Effector memory CD4-positive, alpha-beta T cell (primary cell): ENCODE measurements at regions not wholly inside any gene's neighbourhood (a gene's known extent, or its start where the extent isn't known, plus 50 kb on each side); places are given as distances from the start of the nearest gene placed in this dataset.

Source experiments
- DNase-seq, 3 donors: peaks; one replicate each; pipeline ENCODE4 v3.0.0-alpha.2; 2020
- H3K27ac ChIP-seq: 2 replicates; pipeline ENCODE4 v1.7.0; 2013; ENCODE audit warnings: mild to moderate bottlenecking, low read length, moderate library complexity; ENCODE audit not compliant: insufficient read depth, poor library complexity, severe bottlenecking
- H3K27me3 ChIP-seq: replicated peaks from 2 replicates; pipeline ENCODE4 v1.7.0; 2013; ENCODE audit warnings: mild to moderate bottlenecking, low read length; ENCODE audit not compliant: insufficient read depth, control insufficient read depth, poor library complexity, severe bottlenecking
- H3K36me3 ChIP-seq: 2 replicates; pipeline ENCODE4 v1.7.0; 2013; ENCODE audit warnings: mild to moderate bottlenecking, low read length, moderate library complexity; ENCODE audit not compliant: control insufficient read depth, insufficient read depth
- H3K4me1 ChIP-seq: 2 replicates; pipeline ENCODE4 v1.7.0; 2013; ENCODE audit warnings: low read length, mild to moderate bottlenecking; ENCODE audit not compliant: control insufficient read depth, insufficient read depth, poor library complexity, severe bottlenecking
- H3K4me3 ChIP-seq: 2 replicates; pipeline ENCODE4 v1.7.0; 2013; ENCODE audit warnings: low read length, low read depth, mild to moderate bottlenecking; ENCODE audit not compliant: insufficient read depth, poor library complexity, severe bottlenecking
- H3K9me3 ChIP-seq: 2 replicates; pipeline ENCODE4 v1.7.0; 2013; ENCODE audit warnings: mild to moderate bottlenecking, low read length, moderate library complexity; ENCODE audit not compliant: control insufficient read depth

- Histone ChIP-seq H3K4me3 (no peak overlapping the region), H3K9me3 (no peaks in the 10 kb centered on the region), H3K27ac (no peak overlapping the region), H3K4me1 (no peaks in the 10 kb centered on the region), H3K36me3 (no peaks in the 10 kb centered on the region), H3K27me3 (no peaks in the 10 kb centered on the region)
- DNase-seq: no peak
These were observed 1766.3 kb upstream of the PCDH10 start for GRCh38 chr4:131382839-131383238.

- no peaks in the 10 kb centered on the region for H3K9me3 ChIP-seq
- no peaks in the 10 kb centered on the region for H3K36me3 ChIP-seq
- no peaks in the 10 kb centered on the region for H3K4me1 ChIP-seq
- no peak for DNase-seq
- H3K4me3 ChIP-seq: no peak overlapping the region
- no peak overlapping the region for H3K27ac ChIP-seq
- no peaks in the 10 kb centered on the region for H3K27me3 ChIP-seq
These were observed 1760.8 kb upstream of the PCDH10 start for GRCh38 chr4:131388277-131388676.

- H3K27me3 ChIP-seq: no peaks in the 10 kb centered on the region
- peaks cover 6% of the 10 kb centered on the region for H3K9me3 ChIP-seq
- H3K36me3 ChIP-seq: no peaks in the 10 kb centered on the region
- H3K4me3 ChIP-seq: no peak overlapping the region
- no peak overlapping the region for H3K27ac ChIP-seq
- DNase-seq: no peak
- no peaks in the 10 kb centered on the region for H3K4me1 ChIP-seq
These were observed 1741.0 kb upstream of the PCDH10 start for GRCh38 chr4:131408102-131408501.

- Histone ChIP-seq H3K4me1 (no peaks in the 10 kb centered on the region), H3K36me3 (no peaks in the 10 kb centered on the region), H3K27me3 (no peaks in the 10 kb centered on the region), H3K4me3 (no peak overlapping the region), H3K27ac (no peak overlapping the region), H3K9me3 (peaks cover 6% of the 10 kb centered on the region)
- no peak for DNase-seq
These were observed 1737.7 kb upstream of the PCDH10 start for GRCh38 chr4:131411393-131411792.

DNA sequence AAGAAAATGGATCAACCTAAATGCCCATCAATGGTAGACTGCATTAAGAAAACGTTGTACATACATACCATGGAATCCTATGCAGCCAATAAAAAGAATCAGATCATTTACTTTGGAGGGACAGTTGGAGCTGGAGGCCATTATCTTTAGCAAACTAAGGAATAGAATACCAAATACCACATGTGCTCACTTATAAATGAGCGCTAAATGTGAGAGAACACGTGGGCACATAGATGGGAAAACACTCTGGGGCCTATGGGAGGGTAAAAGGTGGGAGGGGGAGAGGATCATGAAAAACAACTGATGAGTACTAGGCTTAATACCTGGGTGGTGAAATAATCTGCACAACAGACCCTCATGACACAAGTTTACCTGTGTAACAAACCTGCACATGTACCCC is 1729.9 kb upstream of the PCDH10 start:
- no peaks in the 10 kb centered on the region for H3K36me3 ChIP-seq
- H3K4me3 ChIP-seq: no peak overlapping the region
- no peak overlapping the region for H3K27ac ChIP-seq
- no peaks in the 10 kb centered on the region for H3K27me3 ChIP-seq
- H3K4me1 ChIP-seq: no peaks in the 10 kb centered on the region
- DNase-seq: no peak
- H3K9me3 ChIP-seq: no peaks in the 10 kb centered on the region

DNA sequence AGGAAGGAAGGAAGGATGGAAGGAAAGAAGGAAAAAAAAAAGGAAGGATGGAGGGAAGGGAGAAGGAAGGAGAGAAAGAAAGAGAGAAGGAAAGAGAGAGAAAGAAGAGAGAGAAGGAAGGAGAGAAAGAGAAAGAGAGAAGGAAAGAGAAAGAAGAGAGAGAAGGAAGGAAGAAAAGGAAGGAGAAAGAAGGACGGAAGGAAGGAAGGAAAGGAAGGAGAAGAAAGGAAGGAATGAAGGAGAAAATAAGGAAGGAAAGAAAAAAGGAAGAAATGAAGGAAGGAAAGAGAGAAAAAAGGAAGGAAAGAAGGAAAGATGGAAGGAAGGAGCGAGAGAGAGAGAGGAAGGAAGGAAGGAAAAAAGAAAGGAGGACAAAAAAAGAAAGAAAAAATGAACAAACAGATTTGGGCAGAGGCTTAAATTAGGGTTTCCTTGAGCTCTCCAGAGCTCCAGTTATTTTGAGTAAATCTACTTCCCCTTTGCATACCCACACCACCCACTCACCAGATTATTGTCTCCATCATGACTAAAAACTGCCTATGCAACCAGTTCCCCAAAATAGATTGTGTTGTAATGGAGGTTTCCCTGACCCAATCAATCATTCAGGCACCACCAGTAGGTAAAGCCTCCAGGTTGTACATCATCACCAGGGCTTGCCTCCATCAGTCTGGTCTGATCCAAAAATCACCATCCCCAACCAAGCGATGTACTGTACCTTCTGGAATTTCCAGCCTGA is 1722.9 kb upstream of the PCDH10 start:
- no peaks in the 10 kb centered on the region for H3K4me1 ChIP-seq

GRCh38 chr4:131427000-131427399 is 1722.1 kb upstream of the PCDH10 start:
- DNase-seq: no peak
- H3K27ac ChIP-seq: no peak overlapping the region
- no peaks in the 10 kb centered on the region for H3K4me1 ChIP-seq
- no peaks in the 10 kb centered on the region for H3K36me3 ChIP-seq
- H3K4me3 ChIP-seq: no peak overlapping the region
- no peaks in the 10 kb centered on the region for H3K27me3 ChIP-seq
- H3K9me3 ChIP-seq: no peaks in the 10 kb centered on the region

More for the DNA sequence above, 1722.9 kb upstream of the PCDH10 start:
- no peak for DNase-seq
- Histone ChIP-seq H3K27ac (no peak overlapping the region), H3K27me3 (no peaks in the 10 kb centered on the region), H3K36me3 (no peaks in the 10 kb centered on the region), H3K9me3 (no peaks in the 10 kb centered on the region), H3K4me3 (no peak overlapping the region)

DNA sequence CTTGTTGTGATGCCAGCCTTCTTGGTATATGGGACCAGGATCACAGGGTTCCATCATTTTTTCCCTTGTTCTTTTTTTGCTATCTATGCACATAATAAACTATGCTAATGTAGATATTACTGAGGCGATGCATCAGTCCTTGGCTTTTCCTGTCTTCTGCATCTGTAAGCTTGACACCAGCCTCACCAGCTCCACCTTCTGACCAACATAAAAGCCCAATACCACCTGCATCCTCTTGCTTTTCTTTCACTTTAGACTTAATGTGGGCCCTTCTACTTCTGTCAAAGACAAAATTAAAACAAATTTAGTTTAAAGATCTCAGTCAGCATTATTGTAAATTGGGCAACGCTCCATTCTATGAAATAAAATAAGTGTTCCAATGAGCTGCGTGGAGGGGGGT is 1718.8 kb upstream of the PCDH10 start:
- Histone ChIP-seq H3K36me3 (no peaks in the 10 kb centered on the region), H3K4me3 (no peak overlapping the region), H3K27me3 (no peaks in the 10 kb centered on the region), H3K4me1 (no peaks in the 10 kb centered on the region), H3K27ac (no peak overlapping the region), H3K9me3 (no peaks in the 10 kb centered on the region)
- no peak for DNase-seq

- H3K36me3 ChIP-seq: no peaks in the 10 kb centered on the region
- no peaks in the 10 kb centered on the region for H3K9me3 ChIP-seq
- no peaks in the 10 kb centered on the region for H3K27me3 ChIP-seq
- no peak for DNase-seq
- H3K4me3 ChIP-seq: no peak overlapping the region
- H3K4me1 ChIP-seq: no peaks in the 10 kb centered on the region
- no peak overlapping the region for H3K27ac ChIP-seq
These were observed 1707.9 kb upstream of the PCDH10 start for GRCh38 chr4:131441004-131441688.

DNA sequence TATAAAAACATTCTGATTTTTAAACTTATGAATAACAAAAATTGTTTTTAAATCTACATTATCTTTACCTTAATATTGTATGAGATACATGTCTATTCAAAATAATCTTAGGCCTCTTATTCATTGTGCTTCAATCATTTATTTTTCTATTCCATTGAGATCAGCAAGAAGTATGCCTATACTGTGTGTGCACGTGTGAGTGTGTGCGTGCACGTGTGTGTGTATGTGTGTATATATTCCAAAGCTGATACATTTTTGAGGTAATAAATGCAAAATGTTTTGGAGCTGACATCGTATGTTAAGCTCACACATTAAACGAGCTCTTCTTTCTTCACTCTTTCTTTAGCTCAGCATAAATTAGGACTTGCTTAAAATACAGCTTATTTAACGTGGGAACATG is 1701.2 kb upstream of the PCDH10 start:
- Histone ChIP-seq H3K9me3 (no peaks in the 10 kb centered on the region), H3K4me3 (no peak overlapping the region), H3K36me3 (no peaks in the 10 kb centered on the region), H3K4me1 (no peaks in the 10 kb centered on the region), H3K27ac (no peak overlapping the region), H3K27me3 (no peaks in the 10 kb centered on the region)
- no peak for DNase-seq
